Activated CD4-positive, alpha-beta memory T cell treated with anti-CD3 and anti-CD28 coated beads for 36 hours (primary cell): ENCODE measurements at regions not wholly inside any gene's neighbourhood (a gene's known extent, or its start where the extent isn't known, plus 50 kb on each side); places are given as distances from the start of the nearest gene placed in this dataset.
A peak's percentile ranks its signal among the peaks of the same experiment; 100 is the strongest.
"Not testable (repeated sequence)": the region's sequence is repeated elsewhere in the genome, so short reads cannot be mapped to it uniquely, and the experiment has no call there.

Experiments
- CTCF ChIA-PET: fragments of 350-600 bp; sonication (Branson Sonifier 250); formaldehyde crosslinking; loops from one replicate; lab custom pipeline; 2021; ENCODE audit warnings: antibody characterized with exemption, inconsistent platforms; lab: Charles Lee
- POLR2A ChIA-PET: fragments of 350-600 bp; sonication (Branson Sonifier 250); formaldehyde crosslinking; loops from one replicate; lab custom pipeline; 2021; ENCODE audit warnings: antibody characterized with exemption; lab: Charles Lee
- DNase-seq: peaks from one replicate; pipeline ENCODE4 v3.0.0-alpha.2; 2020
- H3K27ac Mint-ChIP-seq: one replicate; pipeline ENCODE4 v1.8.0; 2021; ENCODE audit warnings: mixed read lengths
- H3K27me3 Mint-ChIP-seq: one replicate; pipeline ENCODE4 v1.8.0; 2021; ENCODE audit warnings: mixed read lengths
- H3K36me3 Mint-ChIP-seq: one replicate; pipeline ENCODE4 v1.8.0; 2021; ENCODE audit warnings: mixed read lengths
- H3K4me1 Mint-ChIP-seq: one replicate; pipeline ENCODE4 v1.8.0; 2021; ENCODE audit warnings: low read depth, mixed read lengths
- H3K4me3 Mint-ChIP-seq: one replicate; pipeline ENCODE4 v1.8.0; 2021; ENCODE audit warnings: mild to moderate bottlenecking, mixed read lengths
- H3K9me3 Mint-ChIP-seq: one replicate; pipeline ENCODE4 v1.8.0; 2021; ENCODE audit warnings: mixed read lengths
- intact Hi-C: fragments of 100-400 bp; cut with micrococcal nuclease; formaldehyde crosslinking; loops from one replicate; pipeline ENCODE4 v1.15.1; 2023

DNA sequence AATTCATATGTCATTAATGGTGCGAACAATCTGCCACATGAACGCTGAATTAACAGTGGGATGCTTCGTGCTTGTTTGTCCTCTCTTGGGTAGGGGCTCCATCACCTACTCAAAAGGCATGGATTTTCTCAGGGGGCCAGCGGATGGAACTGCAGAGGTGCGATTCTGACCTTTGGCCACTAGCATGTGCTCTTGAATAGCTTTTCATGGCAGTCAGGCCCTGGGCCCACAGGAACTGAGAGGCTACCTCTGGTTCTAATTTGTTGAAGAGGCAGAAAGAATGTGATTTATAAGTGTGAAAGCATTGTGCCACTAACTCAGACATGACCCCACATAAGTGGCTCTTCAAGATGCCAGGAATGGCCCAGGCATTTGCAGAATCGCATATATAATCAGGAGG lies 283.2 kb downstream of the INSIG2 start:
- POLR2A ChIA-PET, result no interaction called here
- intact Hi-C loops, result loop anchor here (5.0 kb wide), 1 partner anchor 486 kb away; no protein-coding TSS in a partner anchor
- H3K27ac Mint-ChIP-seq, result no peak overlapping the region
- H3K9me3 Mint-ChIP-seq, result no peaks in the 10 kb centered on the region
- H3K36me3 Mint-ChIP-seq, result no peaks in the 10 kb centered on the region
- peak; percentile 12 for DNase-seq
- H3K4me1 Mint-ChIP-seq, result no peaks in the 10 kb centered on the region
- CTCF ChIA-PET, result no interaction called here
- H3K27me3 Mint-ChIP-seq, result peaks cover 13% of the 10 kb centered on the region
- H3K4me3 Mint-ChIP-seq, result no peak overlapping the region

GRCh38 chr2:118369521-118369920 lies 281.2 kb downstream of the INSIG2 start:
- H3K27me3 Mint-ChIP-seq, result peaks cover 18% of the 10 kb centered on the region
- H3K9me3 Mint-ChIP-seq, DNase-seq, H3K4me1 Mint-ChIP-seq, H3K4me3 Mint-ChIP-seq, intact Hi-C loops, H3K36me3 Mint-ChIP-seq, POLR2A ChIA-PET, CTCF ChIA-PET, H3K27ac Mint-ChIP-seq: not testable (repeated sequence)

- intact Hi-C loops, result no loop called here
- no peak for DNase-seq
- ChIA-PET CTCF (no interaction called here), POLR2A (no interaction called here)
- H3K4me3 Mint-ChIP-seq, result no peak overlapping the region
- H3K36me3 Mint-ChIP-seq, result no peaks in the 10 kb centered on the region
- H3K27ac Mint-ChIP-seq, result no peak overlapping the region
- no peaks in the 10 kb centered on the region for H3K9me3 Mint-ChIP-seq
- peaks cover 18% of the 10 kb centered on the region for H3K27me3 Mint-ChIP-seq
- no peaks in the 10 kb centered on the region for H3K4me1 Mint-ChIP-seq
These were observed 275.3 kb downstream of the INSIG2 start for GRCh38 chr2:118363604-118364003.

DNA sequence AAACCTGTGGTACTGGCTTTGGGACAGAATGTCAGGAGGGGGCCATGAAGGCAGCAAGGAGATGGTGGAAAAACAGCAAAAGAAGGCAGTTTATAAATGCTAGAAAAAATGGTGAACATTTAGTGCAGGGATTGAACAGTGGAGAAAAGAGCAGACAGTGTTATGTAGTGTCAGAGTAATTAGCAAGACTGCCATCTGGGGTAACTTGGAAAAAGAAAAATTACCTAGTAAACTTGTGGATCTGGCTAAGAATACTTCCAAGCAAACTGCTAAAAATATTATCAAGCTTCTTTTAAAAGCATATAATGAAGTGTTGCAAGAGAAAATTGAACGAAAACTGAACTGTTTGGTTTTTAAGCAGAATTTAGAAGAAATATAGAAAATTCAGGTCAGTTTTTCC lies 267.8 kb downstream of the INSIG2 start:
- no peak overlapping the region for H3K4me3 Mint-ChIP-seq
- no peaks in the 10 kb centered on the region for H3K4me1 Mint-ChIP-seq
- H3K36me3 Mint-ChIP-seq, result no peaks in the 10 kb centered on the region
- H3K27me3 Mint-ChIP-seq, result peaks cover 11% of the 10 kb centered on the region
- no peak overlapping the region for H3K27ac Mint-ChIP-seq
- intact Hi-C loops, result no loop called here
- DNase-seq, result no peak
- CTCF ChIA-PET, result no interaction called here
- POLR2A ChIA-PET, result no interaction called here
- peaks cover 5% of the 10 kb centered on the region for H3K9me3 Mint-ChIP-seq

DNA sequence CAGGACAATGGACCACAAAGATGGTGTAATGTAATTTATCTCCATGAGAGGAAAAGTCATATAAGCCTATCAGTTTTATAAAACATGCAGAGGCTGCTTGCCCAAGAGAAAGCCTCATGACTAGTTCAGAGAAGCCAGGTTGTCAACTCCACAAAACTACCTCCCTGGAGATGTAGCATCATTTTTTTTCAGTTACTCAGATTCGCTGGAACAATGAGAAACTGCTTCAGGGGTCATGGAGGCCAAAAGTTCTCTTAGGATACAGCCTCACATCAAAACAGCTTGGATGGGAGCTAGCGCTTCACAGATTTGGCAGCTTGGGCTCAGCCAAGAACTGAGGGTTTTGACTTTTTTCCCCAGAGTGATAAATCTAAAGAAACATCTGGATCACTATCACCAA lies 263.5 kb downstream of the INSIG2 start:
- CTCF ChIA-PET, result no interaction called here
- intact Hi-C loops, result no loop called here
- no peak overlapping the region for H3K27ac Mint-ChIP-seq
- POLR2A ChIA-PET, result no interaction called here
- no peak overlapping the region for H3K4me3 Mint-ChIP-seq
- no peaks in the 10 kb centered on the region for H3K9me3 Mint-ChIP-seq
- no peaks in the 10 kb centered on the region for H3K36me3 Mint-ChIP-seq
- no peaks in the 10 kb centered on the region for H3K4me1 Mint-ChIP-seq
- peaks cover 18% of the 10 kb centered on the region for H3K27me3 Mint-ChIP-seq
- no peak for DNase-seq

DNA sequence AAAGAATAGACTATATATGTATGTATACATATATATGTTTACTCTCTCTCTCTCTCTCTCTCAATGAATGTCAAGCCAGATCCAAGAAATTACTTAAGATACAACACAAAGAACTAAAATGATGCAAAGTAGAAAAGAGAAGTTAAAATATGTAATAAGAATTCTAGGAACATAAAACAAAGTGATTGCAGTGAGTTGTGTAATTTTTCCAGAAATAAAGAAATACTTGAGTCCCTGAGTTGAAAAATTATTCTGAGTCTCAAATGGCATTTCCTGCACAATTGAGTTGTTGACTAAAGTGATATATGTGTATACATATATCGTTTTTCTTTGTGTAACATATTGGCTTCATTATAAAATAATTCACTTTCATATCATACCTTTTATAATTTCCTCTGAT lies 262.4 kb downstream of the INSIG2 start:
- intact Hi-C loops, result no loop called here
- no peaks in the 10 kb centered on the region for H3K4me1 Mint-ChIP-seq
- H3K36me3 Mint-ChIP-seq, result no peaks in the 10 kb centered on the region
- DNase-seq, result no peak
- peaks cover 18% of the 10 kb centered on the region for H3K27me3 Mint-ChIP-seq
- CTCF ChIA-PET, result no interaction called here
- no peaks in the 10 kb centered on the region for H3K9me3 Mint-ChIP-seq
- no peak overlapping the region for H3K4me3 Mint-ChIP-seq
- POLR2A ChIA-PET, result no interaction called here
- no peak overlapping the region for H3K27ac Mint-ChIP-seq

- Mint-ChIP-seq H3K9me3 (no peaks in the 10 kb centered on the region), H3K4me1 (no peaks in the 10 kb centered on the region), H3K4me3 (no peak overlapping the region), H3K27me3 (peaks cover 19% of the 10 kb centered on the region), H3K36me3 (no peaks in the 10 kb centered on the region), H3K27ac (no peak overlapping the region)
- CTCF ChIA-PET, result no interaction called here
- no peak for DNase-seq
- intact Hi-C loops, result no loop called here
- POLR2A ChIA-PET, result no interaction called here
These were observed 261.1 kb downstream of the INSIG2 start for GRCh38 chr2:118349365-118349764.

DNA sequence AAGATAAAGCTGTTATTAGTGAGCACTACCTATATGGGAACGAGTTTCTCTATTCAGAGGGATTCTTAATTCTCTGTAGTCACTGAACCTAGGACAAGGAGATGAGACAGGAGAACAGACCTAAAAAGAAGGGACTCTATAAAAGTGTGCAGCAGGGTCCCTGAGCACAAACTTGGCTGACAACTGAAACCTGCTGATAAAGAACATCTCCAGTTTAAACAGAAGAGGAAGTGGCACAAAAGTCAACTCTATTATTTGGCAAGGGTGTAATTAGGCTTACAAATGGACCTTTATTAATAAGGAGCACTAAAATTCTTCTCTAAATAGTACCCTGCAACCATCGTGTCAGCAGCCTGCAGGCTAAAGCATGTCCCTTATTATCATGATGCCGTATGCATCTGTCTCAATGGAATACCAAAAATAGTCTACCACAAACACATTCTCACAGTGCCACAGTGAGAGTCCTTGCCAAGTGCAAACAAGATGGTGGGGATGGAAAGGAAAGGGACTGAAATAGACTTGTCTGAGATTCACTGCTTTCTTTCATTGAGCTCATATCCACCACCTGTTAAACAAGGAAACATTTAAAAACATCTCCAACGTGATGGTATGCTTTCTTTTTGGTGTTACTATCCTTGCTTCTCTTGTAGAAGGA lies 260.2 kb downstream of the INSIG2 start:
- intact Hi-C loops, result no loop called here
- no peak overlapping the region for H3K4me3 Mint-ChIP-seq
- H3K27ac Mint-ChIP-seq, result no peak overlapping the region
- peaks cover 19% of the 10 kb centered on the region for H3K27me3 Mint-ChIP-seq
- CTCF ChIA-PET, result no interaction called here
- POLR2A ChIA-PET, result no interaction called here
- no peaks in the 10 kb centered on the region for H3K4me1 Mint-ChIP-seq
- no peaks in the 10 kb centered on the region for H3K36me3 Mint-ChIP-seq
- no peak for DNase-seq
- no peaks in the 10 kb centered on the region for H3K9me3 Mint-ChIP-seq

DNA sequence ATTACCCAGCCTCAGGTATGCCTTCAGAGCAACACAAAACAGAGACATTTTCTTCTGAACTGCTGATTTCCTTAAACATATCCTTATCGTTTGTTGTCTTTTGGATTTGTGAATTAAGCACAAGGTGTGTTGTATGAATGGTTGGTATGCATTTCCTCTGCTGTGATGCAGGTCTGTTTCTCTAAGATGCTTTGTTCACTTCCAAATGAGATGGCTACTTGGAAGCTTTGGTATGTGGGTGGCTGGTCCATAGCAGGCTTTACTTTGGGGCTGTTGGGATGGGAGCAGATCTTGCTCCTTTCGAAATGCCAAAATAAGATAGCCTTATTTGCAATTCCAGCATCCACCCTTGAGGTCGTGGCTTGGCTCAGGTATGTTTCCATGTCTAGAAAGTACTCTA lies 257.2 kb downstream of the INSIG2 start:
- no peaks in the 10 kb centered on the region for H3K4me1 Mint-ChIP-seq
- H3K27me3 Mint-ChIP-seq, result peaks cover 8% of the 10 kb centered on the region
- H3K9me3 Mint-ChIP-seq, result peaks cover 1% of the 10 kb centered on the region
- no peak overlapping the region for H3K4me3 Mint-ChIP-seq
- DNase-seq, result no peak
- H3K27ac Mint-ChIP-seq, result no peak overlapping the region
- POLR2A ChIA-PET, result no interaction called here
- intact Hi-C loops, result no loop called here
- CTCF ChIA-PET, result no interaction called here
- no peaks in the 10 kb centered on the region for H3K36me3 Mint-ChIP-seq

- no peak for DNase-seq
- H3K4me3 Mint-ChIP-seq, result no peak overlapping the region
- POLR2A ChIA-PET, result no interaction called here
- H3K27me3 Mint-ChIP-seq, result peaks cover 4% of the 10 kb centered on the region
- no peak overlapping the region for H3K27ac Mint-ChIP-seq
- intact Hi-C loops, result no loop called here
- CTCF ChIA-PET, result no interaction called here
- peaks cover 21% of the 10 kb centered on the region for H3K9me3 Mint-ChIP-seq
- peaks cover 4% of the 10 kb centered on the region for H3K36me3 Mint-ChIP-seq
- H3K4me1 Mint-ChIP-seq, result no peaks in the 10 kb centered on the region
These were observed 251.8 kb downstream of the INSIG2 start for GRCh38 chr2:118340103-118340502.

DNA sequence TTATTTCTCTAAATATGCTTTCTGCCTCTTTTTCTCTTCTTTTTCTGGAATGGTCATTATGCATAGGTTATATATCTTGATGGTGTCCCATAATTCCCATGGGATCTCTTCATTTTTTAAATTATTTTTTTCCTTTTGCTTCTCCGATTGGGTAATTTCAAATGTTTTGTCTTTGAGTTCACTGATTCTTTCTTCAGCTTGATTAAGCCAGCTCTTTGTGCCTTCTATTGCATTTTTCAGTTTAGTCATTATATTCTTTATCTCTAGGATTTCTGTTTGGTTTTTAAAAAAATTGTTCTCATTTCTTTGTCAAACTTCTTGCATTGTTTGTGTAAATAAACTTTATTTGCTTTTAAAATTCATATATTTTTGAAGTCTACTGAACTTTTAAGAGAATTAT lies 251.1 kb downstream of the INSIG2 start:
- Mint-ChIP-seq H3K4me3 (no peak overlapping the region), H3K27ac (no peak overlapping the region)
- CTCF ChIA-PET, result no interaction called here

GRCh38 chr2:118333664-118334063 lies 245.4 kb downstream of the INSIG2 start:
- H3K36me3 Mint-ChIP-seq, result peaks cover 3% of the 10 kb centered on the region
- POLR2A ChIA-PET, result no interaction called here
- H3K27ac Mint-ChIP-seq, result no peak overlapping the region
- no peaks in the 10 kb centered on the region for H3K4me1 Mint-ChIP-seq
- no peak for DNase-seq
- intact Hi-C loops, result no loop called here
- H3K9me3 Mint-ChIP-seq, result peaks cover 6% of the 10 kb centered on the region
- H3K27me3 Mint-ChIP-seq, result peaks cover 4% of the 10 kb centered on the region
- CTCF ChIA-PET, result no interaction called here
- H3K4me3 Mint-ChIP-seq, result no peak overlapping the region

More for the DNA sequence above, 251.1 kb downstream of the INSIG2 start:
- no peak for DNase-seq
- Mint-ChIP-seq H3K4me1 (no peaks in the 10 kb centered on the region), H3K27me3 (peaks cover 2% of the 10 kb centered on the region), H3K9me3 (peaks cover 21% of the 10 kb centered on the region), H3K36me3 (peaks cover 4% of the 10 kb centered on the region)
- intact Hi-C loops, result no loop called here
- POLR2A ChIA-PET, result no interaction called here

DNA sequence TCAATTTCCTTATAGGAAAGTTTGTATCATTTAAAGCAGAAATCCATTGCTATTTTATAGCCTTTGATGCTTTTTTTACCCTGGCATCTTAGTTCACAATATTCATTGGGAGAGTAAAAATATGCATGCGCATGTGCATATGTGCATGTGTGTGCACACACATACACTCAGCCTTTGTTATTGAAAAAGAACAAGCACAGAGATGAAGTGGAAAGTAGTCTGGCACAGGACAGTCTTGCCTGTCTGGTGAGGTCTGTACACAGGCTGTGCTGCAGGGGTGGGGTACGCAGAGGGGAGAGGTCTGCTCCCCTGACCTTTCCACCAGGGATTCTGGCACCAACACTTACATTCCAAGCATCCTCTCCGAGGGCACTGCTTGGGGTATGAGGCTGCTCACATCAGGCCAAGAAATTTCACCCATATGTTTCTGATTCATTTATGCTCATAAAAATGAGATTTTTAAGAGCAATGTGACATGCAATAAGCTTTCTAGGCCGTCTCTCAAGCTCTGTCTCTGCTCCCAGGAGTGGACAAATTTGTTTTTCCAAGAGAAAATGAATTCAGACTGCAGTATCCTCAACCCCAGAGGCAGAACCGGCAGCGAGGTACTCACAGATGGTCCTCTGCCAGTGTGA lies 237.2 kb downstream of the INSIG2 start:
- intact Hi-C loops, result no loop called here
- H3K4me3 Mint-ChIP-seq, result no peak overlapping the region
- H3K27me3 Mint-ChIP-seq, result peaks cover 14% of the 10 kb centered on the region
- CTCF ChIA-PET, result interaction anchor here (1.2 kb wide), 1 partner anchor 36 kb away, joined by 4 read pairs; no protein-coding TSS in a partner anchor
- POLR2A ChIA-PET, result no interaction called here
- no peak overlapping the region for H3K27ac Mint-ChIP-seq
- H3K9me3 Mint-ChIP-seq, result no peaks in the 10 kb centered on the region
- no peaks in the 10 kb centered on the region for H3K4me1 Mint-ChIP-seq
- DNase-seq, result no peak
- no peaks in the 10 kb centered on the region for H3K36me3 Mint-ChIP-seq
